ENCODE measurements at regions not wholly inside any gene's neighbourhood (a gene's known extent, or its start where the extent isn't known, plus 50 kb on each side); places are given as distances from the start of the nearest gene placed in this dataset.

DNA sequence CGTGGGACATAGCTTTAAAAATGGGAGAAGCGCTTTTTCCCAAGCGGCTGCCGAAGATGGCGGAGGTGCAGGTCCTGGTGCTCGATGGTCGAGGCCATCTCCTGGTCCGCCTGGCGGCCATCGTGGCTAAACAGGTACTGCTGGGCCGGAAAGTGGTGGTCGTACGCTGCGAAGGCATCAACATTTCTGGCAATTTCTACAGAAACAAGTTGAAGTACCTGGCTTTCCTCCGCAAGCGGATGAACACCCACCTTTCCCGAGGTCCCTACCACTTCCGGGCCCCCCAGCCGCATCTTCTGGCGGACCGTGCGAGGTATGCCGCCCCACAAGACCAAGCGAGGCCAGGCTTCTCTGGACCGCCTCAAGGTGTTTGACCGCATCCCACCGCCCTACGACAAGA, 245.5 kb downstream of the MRPL39 start:
- intact Hi-C loops (cut with DNase I), result no loop called here
- ATAC-seq (ENCODE audit: poor library complexity), result no peak
- DNase-seq, result no peak

DNA sequence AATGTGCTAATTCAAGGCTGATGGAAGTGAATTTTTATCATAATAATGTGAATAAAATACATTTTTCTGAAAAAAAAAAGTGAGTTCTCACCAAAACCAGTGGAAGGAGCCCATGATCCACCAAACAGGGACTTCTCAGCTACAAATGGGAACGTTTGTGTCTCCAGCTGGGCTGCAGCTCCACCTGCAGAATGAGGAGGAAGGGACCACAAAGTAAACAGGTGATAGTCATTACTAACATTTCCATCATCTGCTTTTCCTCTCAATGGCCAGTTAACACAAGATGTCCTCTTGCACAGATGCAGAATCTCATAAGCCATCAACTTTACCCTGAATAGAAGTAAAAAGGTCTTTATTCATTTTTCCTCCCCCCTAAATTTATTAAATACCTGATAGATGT, 246.2 kb downstream of the MRPL39 start:
- DNase-seq, result no peak
- intact Hi-C loops (cut with DNase I), result no loop called here
- ATAC-seq (ENCODE audit: poor library complexity), result no peak

DNA sequence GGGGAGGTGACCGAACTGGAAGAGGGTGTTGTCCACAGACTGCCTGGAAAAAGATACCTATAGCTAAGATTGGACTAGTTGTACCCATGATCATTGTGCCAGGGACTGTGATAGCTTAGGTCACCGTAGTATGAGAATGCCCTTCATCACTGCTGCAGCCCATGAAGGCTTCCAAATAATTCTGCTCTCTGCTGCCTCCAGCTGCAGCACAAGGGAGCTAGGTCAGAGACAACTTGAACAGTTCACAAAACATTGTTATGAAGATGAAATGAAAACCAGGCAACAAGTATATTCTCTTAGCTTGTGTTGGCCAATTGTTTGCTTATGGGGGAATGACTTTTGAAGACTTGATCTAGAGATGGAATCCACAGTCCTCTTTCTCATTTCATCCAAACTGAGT, 246.7 kb downstream of the MRPL39 start:
- no peak for ATAC-seq (ENCODE audit: poor library complexity)
- intact Hi-C loops (cut with DNase I), result no loop called here
- no peak for DNase-seq

DNA sequence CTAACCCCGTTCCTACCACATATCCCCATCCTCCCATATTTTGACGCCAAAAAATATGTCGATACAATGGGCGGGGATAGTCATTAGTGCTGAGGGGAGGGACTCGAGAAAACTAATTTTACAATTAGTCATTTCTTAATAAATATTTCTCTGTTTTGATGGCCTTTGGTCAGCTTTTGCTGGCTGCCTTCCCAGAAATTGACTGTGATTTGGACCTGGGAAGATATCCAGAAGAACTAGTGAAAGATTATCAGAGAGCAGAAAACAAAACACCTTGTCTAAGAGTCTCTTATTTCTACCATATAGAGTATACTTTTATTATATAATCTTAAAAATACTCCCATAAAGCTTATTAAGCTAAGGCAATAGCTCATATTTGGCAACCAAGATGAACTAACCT, 247.6 kb downstream of the MRPL39 start:
- ATAC-seq (ENCODE audit: poor library complexity) (no peak), DNase-seq (no peak)
- intact Hi-C loops (cut with DNase I), result no loop called here

DNA sequence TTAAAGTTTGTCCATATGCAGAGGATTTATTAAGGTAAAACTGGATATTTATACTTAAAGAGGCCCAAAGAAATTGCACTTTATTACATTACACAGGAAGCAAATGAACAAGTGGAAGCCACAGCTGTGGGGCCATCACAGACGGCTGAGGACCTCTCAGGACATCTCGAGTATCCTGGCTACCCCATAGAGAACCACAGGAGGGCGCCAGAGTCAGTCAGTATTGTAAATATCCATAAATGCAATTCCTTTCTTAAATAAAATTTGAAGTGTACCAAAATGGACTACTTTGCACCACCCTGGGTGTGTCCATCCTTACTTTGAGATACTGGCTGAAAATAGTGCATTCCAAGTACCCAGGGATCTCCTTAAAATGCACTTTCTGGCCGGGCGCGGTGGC, 257.2 kb downstream of the MRPL39 start:
- intact Hi-C loops (cut with DNase I), result no loop called here
- no peak for ATAC-seq (ENCODE audit: poor library complexity)
- DNase-seq, result no peak

DNA sequence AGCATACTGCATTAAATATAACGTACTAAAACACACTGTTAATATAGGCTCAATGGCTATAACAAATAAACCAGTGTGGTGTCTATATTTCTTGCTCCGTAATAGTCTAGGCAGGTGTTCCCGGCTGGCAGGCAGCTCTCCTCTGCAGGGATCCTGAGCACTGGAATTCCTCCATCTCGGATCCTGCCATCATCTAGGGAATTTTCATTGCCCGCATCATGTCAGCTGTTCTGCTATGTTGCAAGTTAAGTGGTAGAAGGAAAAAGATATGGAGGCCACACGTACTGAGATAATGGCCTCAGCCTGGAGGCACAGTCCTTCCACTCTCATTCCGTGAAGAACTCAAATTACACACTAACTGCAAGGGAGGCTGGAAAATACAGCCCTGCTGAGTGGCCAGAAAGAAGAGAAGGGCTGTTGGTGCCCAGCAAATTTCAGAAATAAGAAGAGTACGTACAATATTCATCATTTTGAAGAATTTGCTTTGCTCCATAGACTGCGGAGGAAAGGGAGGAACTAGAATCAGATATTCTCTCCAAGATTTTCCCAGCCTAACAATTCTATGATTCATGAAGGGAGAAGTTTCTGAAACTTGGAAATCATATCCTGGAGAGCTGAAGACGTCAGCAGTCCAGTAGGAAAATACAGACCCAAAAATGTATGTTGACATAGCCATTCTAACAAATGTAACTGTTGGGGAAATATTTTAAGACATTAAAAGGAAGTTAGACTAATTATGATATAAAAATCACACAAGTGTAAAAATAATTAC, 263.3 kb downstream of the MRPL39 start:
- DNase-seq, result no peak

DNA sequence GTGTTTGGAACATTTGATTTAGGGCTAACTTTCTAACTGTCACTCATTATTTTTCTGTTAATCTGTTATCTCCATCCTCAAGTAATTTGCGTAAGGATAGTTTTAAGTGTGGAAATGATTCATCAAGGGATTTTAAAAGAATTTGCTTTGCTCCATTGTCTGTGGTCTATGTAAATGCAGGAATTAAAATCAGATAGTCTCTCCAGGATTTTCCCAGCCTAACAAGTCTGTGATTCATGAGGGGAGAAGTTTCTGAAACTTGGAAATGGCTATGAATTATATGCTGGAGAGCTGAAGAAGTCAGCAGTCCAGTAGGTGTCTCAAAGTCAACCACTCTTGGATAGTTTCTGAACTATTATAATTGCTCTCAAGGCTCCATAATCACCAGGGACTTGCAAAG, 264.5 kb downstream of the MRPL39 start:
- intact Hi-C loops (cut with DNase I), result no loop called here
- DNase-seq (no peak), ATAC-seq (ENCODE audit: poor library complexity) (no peak)

More for the DNA sequence above, 263.3 kb downstream of the MRPL39 start:
- ATAC-seq (ENCODE audit: poor library complexity), result no peak
- intact Hi-C loops (cut with DNase I), result no loop called here

DNA sequence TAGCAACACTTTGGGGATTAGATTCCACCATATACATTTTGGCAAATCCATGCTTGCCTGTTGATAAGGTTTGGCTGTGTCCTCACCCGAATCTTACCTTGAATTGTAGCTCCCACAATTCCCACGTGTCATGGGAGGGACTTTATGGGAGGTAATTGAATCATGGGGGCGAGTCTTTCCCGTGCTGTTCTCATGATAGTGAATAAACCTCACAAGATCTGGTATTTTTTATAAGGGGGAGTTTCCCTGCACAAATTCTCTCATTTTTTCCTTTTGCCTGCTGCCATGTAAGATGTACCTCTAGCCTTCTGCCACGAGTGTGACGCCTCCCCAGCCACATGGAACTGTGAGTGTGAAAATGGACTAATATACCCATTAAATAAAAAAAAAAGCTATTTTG, 265.3 kb downstream of the MRPL39 start:
- DNase-seq (no peak), ATAC-seq (ENCODE audit: poor library complexity) (no peak)
- intact Hi-C loops (cut with DNase I), result no loop called here

DNA sequence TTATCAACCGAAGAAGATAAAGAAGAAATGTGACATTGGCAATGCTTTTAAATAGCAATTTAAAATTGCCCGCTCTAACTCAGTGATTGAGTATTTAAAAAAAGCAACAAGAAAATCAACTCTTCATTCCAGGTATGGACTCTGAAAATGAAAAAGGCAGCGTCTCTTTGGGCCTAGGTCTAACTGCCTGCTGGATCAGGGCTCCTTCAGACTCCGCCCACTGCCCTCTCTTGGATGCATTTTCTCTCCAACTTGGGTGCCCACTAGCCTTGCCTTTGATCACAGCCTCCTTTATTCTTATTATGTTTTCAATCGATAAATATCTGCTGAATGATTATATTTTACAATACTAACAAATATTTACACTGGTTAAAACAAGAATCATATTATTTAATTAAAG, 268.9 kb downstream of the MRPL39 start:
- no peak for DNase-seq
- ATAC-seq (ENCODE audit: poor library complexity), result no peak
- intact Hi-C loops (cut with DNase I), result no loop called here

DNA sequence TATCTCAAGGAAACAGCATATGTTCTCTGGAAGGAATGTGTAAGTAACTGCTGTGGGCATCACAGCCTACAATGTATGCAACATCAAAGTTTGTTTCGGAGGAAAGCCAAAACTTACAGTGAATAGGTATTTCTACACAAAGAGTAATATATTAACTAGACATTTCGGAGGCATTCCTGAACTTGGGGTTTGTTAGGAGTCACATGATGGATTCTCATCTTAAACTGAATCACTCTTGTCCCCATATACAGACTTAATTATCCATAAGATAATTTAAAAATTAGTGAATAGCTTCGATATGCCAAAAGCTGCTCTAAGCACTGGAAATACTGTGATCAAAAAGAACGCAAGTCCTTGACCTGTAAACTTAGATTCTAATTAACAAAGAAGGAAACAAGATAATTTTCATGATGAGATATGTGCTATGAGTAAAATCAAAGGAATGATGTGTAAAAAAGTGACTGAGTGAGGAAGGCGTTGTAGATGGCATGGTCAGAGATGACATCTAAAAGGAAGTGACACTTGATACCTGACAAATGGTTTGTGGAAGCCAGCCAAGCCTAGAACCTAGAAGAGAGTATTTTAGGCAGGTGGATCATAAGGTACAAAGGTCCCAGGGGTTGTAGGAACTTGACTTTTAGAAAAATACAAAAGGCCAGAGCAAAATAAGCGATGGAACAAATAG, 273.1 kb downstream of the MRPL39 start:
- DNase-seq (no peak), ATAC-seq (ENCODE audit: poor library complexity) (no peak)
- intact Hi-C loops (cut with DNase I), result no loop called here

DNA sequence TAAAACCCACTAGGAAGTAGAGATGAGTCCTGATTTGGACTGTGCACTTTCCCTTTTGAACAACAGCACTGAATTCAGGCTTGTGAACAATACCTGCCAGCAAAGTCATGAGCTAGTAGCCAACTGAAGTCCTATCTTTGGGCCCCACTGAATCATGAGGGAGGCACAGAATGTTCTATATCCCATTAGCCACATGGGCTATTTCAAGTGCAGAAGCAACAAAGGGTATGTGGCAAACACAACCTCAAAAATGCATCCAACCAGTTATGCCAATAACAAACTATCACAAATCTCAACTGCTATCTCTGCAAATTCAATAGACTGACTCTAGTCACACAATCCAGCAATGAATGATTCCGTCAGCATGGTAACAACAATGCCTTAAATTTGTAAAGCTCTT, 276.0 kb downstream of the MRPL39 start:
- intact Hi-C loops (cut with DNase I), result no loop called here
- ATAC-seq (ENCODE audit: poor library complexity) (no peak), DNase-seq (no peak)

DNA sequence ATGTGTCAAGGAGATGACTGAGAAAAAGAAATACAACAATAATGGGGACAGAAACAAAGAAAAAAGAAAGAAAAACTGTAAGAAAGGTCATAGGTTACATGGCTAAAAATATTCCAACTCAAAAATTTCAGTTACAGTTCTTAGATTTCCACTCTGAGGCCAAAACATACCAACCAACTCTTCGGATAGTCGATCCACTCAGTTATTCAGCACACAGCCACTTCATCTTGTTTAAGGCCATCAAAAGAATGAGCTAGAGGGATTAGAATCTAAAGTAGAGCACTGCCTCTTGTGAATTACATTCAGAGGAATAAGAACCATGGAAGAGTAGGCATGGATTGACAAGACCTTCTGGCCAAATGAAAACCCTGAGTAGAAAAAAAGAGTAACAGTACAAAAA, 277.0 kb downstream of the MRPL39 start:
- ATAC-seq (ENCODE audit: poor library complexity) (no peak), DNase-seq (no peak)
- intact Hi-C loops (cut with DNase I), result no loop called here

DNA sequence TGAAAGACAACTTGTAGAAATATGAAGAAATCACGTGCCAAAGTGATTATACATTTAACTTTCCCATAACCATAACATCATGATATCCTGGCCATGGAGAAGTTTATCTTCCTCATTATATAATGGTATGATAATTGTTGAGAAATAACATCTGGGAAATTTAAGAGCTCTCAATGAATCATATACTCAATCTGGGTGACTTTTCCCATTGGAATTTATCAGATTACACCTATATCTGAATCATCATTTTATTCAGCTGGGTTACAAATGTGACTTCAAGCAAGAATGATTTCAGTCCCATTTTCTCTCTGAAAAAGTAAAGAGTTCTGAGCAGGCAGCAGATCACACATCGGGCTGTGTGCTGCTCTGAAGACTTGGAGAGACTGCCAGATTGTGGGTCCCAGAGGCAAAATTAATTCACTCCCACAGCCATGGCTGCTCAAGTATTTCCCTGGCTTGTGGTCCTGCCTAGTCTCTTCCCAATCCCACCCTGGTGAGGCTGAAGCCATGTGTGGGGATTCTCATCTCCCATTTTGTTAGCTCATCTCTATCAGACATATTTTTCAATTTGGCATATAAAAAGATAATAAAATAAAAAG, 278.0 kb downstream of the MRPL39 start:
- ATAC-seq (ENCODE audit: poor library complexity) (no peak), DNase-seq (no peak)
- intact Hi-C loops (cut with DNase I), result no loop called here

DNA sequence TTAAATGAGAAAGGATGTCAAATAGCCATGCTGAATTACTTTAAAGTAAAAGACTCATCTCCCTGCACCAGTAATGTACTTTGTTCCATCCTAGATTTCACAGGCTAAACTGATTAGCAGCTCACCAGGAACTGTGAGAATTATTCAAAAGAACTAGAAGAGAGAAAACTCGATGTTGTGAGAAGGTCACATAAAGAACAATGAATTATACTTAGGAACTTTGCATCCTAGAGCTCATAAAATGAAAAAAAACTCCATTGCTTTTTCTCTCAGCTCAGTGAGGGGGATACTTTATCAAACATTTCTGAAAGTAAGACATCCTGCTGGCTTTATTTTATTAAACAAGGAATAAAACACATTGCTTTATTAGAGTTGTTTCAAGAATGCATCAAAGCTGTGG, 278.5 kb downstream of the MRPL39 start:
- ATAC-seq (ENCODE audit: poor library complexity) (no peak), DNase-seq (no peak)
- intact Hi-C loops (cut with DNase I), result no loop called here

DNA sequence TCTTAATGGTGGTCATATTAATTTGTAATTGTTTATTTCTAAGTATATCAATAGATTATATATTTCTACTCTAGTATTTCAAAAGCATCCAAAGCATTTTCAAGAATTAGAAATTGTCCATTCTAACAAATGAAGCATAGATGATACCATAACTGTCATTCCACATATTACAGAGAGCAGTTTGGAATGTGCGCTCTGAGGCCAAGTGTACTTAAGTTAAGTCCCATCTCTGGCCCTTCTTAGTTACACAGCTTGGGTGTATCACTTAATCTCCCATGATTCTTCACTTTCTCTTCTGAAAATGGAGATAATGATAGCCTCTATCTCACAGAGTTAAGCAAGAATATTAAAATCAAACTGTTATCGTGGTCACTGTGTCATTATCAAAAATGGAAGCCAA, 281.1 kb downstream of the MRPL39 start:
- ATAC-seq (ENCODE audit: poor library complexity) (no peak), DNase-seq (no peak)
- intact Hi-C loops (cut with DNase I), result no loop called here

DNA sequence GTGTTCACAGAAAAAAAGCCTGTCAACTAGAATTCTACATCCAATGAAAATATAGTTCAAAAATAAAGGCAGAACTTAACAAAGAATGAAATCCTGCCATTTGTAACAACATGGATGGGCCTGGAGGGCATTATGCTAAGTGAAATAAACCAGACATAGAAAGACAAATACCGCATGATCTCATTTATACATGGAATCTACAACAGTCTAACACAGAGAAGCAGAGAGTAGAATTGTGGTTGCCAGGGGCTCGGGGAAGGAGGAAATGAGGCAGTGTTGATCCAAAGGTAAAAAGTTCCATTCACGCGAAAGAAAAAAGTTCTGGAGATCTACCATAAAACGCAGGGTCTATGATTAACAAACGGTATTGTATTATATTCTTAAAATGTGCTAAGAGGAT, 282.6 kb downstream of the MRPL39 start:
- intact Hi-C loops (cut with DNase I), result no loop called here
- ATAC-seq (ENCODE audit: poor library complexity) (no peak), DNase-seq (no peak)

DNA sequence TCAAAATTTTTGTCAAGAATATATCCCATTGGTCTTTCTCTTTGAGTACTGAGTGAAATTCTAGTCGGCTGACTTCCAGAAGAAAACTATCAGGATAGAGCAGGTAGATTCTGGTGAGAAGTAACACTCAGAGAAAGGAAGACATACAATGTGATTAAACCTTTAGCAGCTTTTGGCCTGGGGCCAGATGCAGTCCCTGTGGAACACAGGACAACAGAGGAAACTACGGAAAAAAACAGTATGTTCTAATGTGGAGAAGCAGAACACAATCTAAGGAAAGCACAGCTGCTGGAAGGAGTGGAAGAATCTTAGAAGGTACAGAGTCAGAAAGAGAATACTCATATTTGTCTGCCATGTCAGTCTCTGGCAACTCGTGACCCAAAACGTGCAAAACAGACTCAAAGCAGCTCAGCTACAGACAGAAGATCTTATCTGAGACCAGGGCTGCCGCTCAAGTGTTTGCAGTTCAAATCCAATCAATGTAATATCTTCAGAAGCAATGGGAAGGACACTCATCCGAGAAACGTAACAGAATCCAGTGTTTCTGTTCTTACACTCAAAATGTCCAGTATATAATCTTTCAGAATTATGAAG, 283.8 kb downstream of the MRPL39 start:
- intact Hi-C loops (cut with DNase I), result no loop called here
- ATAC-seq (ENCODE audit: poor library complexity), result no peak

DNA sequence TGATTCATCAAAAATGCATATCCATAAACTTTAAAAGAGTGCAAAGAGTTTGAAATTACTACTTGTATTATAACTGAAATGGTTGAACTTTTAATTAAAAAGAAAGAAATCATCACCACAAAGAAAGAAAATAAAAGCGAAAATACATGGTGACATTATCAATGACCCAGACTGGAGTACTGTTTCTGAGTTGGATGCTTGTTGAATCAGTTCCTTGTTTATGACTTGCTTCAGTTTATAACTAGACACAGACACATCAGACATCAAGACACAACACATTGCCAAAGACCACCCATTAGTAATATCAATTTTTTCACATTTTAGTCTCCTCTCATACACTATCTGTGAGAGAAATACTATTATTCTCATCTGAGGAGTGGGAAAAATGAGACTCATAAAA, 293.0 kb downstream of the MRPL39 start:
- no peak for ATAC-seq (ENCODE audit: poor library complexity)
- intact Hi-C loops (cut with DNase I), result loop anchor here (5.0 kb wide), 1 partner anchor 412 kb away; no protein-coding TSS in a partner anchor
- DNase-seq, result no peak

More for the DNA sequence above, 283.8 kb downstream of the MRPL39 start:
- DNase-seq, result no peak

DNA sequence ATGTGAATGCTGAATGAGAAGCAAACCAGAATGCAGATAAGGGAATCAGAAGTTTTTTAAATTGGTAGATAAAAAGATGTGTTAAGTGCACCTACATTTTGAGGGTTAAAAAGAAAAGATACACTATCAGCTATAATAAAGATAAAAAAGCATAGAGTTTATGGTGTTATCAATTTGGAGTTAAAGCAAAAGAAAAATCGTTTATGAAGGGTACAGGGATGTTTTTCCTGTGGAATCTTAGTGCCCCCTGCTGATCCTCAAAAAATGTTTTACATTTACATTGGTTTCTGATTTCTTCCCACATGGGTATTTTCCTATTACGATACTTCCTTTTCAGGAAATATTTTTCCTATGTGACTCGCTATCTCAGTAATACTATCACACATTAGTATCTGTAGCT, 293.5 kb downstream of the MRPL39 start:
- ATAC-seq (ENCODE audit: poor library complexity), result no peak
- DNase-seq, result no peak
- intact Hi-C loops (cut with DNase I), result loop anchor here (5.0 kb wide), 1 partner anchor 412 kb away; no protein-coding TSS in a partner anchor

DNA sequence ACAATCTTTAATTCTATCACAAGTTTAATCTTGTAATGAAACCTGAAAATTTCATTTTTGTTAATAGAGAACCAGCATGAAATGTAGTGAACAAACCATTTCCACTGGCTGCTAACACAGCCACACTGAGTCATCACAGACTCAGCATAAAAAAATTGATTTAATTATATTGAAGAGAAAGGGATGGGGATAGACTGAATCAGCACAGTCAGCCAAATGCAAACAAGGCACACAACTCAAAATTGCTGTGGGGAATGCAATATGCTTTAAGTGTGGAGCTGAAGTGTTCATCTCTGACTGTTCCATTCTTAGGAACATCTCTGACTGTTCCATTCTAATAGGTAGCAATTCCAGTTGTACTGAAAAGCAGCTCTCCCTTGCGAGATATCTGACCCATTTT, 299.8 kb downstream of the MRPL39 start:
- ATAC-seq (ENCODE audit: poor library complexity), result no peak
- no peak for DNase-seq
- intact Hi-C loops (cut with DNase I), result no loop called here
